Activated CD4-positive, alpha-beta T cell treated with anti-CD3 and anti-CD28 coated beads, Interleukin-2, Interleukin-6, amounts not matched to agents 100 ng/mL and 50 ng/mL, durations not matched to agents 16 hours and 8 hours (primary cell): ENCODE measurements at regions not wholly inside any gene's neighbourhood (a gene's known extent, or its start where the extent isn't known, plus 50 kb on each side); places are given as distances from the start of the nearest gene placed in this dataset.

Source experiments
- DNase-seq: peaks from one replicate; pipeline ENCODE4 v3.0.0-alpha.2; 2020

DNA sequence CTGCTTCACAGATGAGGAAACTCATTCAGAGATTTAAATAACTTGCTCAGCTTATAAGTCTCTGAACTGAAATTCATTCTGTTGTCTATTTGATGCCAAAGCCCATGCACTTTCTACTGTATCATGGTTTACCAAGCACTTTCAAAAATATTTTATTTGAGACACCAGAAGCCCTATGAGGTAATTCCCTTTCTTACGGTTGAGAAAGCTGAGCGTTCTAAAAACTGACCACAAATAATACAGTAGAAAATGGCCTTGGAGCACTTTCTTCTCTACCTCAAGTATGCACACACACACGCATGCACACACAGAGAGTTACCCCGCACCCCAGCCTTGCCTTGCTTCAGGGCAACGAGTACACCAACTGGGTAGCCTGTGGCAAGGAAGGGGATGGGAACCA, 228.5 kb downstream of the RFC3 start:
- no peak for DNase-seq

GRCh38 chr13:34048652-34049051, 230.7 kb downstream of the RFC3 start:
- DNase-seq, result no peak

DNA sequence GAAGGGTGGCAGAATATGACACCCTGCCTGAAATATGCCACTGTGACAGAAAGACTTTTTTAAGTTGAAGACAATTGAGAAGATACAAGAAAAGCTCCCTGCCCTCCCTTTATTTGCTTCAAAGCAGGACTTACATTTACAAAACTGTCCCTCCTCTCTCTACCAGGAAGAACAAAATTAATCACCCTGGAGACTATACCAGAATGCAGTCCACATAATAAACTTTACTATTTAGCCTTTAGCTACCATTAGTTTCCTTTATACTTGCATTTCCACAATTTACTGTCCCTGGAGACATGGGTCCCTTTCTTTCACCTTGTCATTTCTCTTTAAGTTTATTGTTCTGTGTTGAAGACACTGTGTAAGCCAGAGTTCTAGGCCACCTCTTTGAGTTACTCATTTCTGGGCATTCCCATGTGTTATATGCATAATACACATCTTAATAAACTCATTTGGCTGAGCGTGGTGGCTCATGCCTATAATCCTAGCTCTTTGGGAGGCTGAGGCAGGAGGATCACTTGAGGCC, 238.8 kb downstream of the RFC3 start:
- no peak for DNase-seq

GRCh38 chr13:34064456-34065205, 246.7 kb downstream of the RFC3 start:
- no peak for DNase-seq

- DNase-seq, result no peak
These were observed 248.0 kb downstream of the RFC3 start for GRCh38 chr13:34065928-34066327.

GRCh38 chr13:34066344-34066743, 248.4 kb downstream of the RFC3 start:
- no peak for DNase-seq

DNA sequence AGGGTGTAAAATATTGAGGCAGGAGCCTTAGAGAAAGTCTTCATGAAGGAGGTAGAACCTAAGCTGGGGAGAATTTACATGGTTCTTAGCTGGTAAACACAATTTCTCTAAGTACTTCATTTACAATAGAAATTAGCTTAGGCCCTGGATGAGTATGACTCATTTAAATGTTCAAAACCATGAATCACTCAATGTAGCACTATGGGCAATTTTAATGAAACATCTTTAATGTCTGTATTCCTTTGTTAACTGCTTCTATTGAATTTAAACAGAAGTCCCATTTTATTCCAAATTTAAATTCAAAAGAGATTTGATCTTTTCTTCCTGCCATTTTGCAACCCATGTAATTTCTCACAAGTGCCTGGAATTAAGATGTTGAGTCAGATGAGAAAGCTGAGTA, 252.1 kb downstream of the RFC3 start:
- DNase-seq, result no peak

- DNase-seq, result no peak
These were observed 252.8 kb downstream of the RFC3 start for GRCh38 chr13:34070544-34071303.

GRCh38 chr13:34076319-34076718, 258.4 kb downstream of the RFC3 start:
- DNase-seq, result no peak

- DNase-seq, result no peak
These were observed 259.2 kb downstream of the RFC3 start for GRCh38 chr13:34076943-34077703.

- DNase-seq, result no peak
These were observed 260.5 kb downstream of the RFC3 start for GRCh38 chr13:34078334-34078999.

DNA sequence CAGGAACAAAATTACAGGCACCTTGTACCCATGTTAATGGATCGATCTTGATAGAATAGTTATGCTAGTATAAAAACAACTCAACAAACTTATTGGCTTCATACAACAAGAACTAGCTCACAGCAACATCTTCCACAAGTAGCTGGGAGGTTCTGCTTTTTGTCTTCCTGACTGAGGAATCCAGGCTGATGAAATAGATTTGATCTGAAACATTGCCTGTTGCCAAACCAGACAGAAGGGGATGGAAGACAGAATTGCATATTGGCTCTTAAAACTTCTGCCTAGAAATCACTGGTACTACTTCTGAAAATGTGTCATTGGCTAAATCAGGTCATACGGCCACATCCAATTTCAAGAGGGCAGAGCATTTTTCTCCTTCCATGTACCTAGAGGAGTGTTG, 267.3 kb downstream of the RFC3 start:
- no peak for DNase-seq

- no peak for DNase-seq
These were observed 268.3 kb downstream of the RFC3 start for GRCh38 chr13:34086281-34086680.

DNA sequence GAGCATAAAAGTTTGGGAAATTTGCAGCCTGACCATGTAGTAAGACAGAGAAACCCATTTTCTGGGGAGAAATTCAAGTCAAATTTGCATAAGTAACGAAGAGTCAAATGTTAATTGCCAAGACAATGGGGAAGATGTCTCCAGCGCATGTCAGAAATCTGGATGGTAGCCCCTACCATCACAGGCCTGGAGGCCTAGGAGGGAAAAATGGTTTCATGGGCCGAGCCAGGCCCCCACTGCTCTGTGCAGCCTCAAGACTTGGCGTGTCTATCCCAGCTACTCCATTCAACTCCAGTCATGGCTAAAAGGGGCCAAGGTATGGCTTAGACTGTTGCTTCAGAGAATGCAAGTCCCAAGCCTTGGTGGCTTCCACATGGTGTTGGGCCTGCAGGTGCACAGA, 269.8 kb downstream of the RFC3 start:
- no peak for DNase-seq

- DNase-seq, result no peak
These were observed 285.9 kb downstream of the RFC3 start for GRCh38 chr13:34103854-34104253.

DNA sequence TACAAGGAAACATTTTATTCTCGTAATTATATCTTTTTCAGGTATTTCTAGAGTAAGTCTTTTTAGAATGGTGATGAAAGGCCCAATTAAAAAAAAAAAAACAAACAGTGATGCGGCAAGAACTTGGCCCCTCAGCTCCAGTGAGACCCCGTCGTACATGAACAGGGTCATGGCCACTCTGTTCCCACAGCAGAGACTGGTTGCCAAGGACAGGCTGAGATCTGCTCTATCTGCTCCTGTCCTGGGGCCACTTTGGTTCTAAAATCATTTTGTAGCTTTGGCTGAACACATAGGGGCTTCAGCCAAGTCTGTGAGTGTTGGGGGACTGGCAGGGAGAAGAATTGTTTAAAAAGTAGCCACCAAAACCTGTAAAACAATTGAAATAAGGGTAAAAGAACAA, 286.9 kb downstream of the RFC3 start:
- DNase-seq, result no peak

GRCh38 chr13:34107806-34108205, 289.9 kb downstream of the RFC3 start:
- DNase-seq, result no peak

DNA sequence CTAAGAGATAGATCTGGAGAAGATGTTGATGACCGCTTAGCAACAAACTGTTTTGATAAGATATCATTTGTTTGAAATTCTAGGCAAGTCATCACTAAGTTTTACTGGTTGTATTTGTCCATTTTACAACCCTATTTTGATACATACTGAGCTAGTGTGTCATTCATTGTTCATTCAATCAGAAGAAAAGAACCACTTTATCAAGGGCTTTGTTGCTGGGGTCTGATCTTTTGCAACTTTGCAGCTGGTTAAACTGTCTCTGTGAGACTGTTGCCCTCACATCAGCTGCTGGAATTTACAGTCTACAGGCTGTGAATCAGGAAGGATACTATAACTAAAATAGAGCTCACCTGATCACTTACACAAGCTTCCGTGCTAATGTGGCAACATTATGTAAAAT, 290.5 kb downstream of the RFC3 start:
- DNase-seq, result no peak

GRCh38 chr13:34114581-34114980, 296.6 kb downstream of the RFC3 start:
- DNase-seq, result no peak

DNA sequence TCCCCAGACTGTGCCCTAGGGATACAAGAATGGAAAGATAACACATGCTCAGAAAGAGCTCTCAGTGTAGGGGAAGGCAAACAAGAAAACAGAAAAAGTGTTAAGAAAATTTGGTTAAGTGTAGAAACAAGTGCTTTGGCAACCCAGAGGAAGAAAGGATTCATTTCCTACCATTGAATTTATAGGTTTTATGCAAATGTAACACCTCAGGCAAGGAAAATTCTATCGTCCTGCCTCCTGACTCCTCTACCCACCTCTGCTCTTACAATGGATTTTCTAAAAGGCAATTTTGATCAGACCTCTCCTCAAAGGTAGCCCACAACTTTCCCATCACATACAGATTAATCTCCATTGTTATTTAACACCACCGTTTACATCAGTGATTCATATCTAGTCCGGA, 298.7 kb downstream of the RFC3 start:
- DNase-seq, result no peak

DNA sequence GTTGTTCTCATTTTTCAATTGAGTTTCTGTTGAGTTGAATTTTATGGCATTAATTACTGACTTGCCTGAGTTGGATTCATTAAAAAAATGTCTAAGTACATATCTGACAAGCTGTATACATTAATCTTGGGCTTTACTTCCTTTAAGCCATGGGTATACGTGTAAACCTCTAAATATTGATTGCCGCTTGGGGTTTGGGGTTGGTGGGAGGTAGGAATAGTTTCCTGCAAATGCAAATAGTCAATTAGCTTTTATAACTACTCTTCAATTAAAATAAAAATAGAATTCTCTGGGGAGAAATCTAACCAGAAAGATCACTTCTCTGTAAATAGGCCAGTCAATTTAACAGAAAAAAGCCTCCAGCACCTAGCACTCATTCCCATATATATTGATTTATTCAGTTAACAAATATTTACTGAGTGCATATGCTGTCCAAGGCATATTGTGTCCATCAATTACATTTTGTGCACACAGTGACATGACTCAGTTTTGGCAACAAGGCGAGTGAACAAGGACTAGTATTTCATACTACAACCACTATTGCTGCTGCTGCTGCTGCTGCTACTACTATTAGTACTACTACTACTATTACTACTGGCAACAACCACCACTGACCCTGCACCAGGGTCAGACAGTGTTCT, 306.8 kb downstream of the RFC3 start:
- DNase-seq, result no peak

DNA sequence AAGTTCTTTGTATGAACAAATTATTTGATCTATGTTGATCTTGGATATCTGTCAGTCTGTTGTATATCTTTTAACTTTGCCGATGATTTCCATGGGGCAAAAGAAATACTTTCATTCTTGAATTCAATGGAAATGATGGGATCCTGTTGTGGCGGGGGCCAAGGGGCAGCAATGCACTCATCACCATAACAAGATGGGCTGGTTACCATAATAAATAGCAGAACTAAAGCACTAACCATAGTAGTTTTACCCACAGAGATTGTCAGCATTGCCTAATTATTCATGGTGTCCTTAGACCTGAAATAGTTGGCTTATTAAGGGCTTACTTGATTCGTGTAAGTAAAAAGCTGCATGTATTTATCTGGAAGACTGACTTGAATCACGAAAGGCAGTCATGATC, 309.6 kb downstream of the RFC3 start:
- DNase-seq, result no peak

DNA sequence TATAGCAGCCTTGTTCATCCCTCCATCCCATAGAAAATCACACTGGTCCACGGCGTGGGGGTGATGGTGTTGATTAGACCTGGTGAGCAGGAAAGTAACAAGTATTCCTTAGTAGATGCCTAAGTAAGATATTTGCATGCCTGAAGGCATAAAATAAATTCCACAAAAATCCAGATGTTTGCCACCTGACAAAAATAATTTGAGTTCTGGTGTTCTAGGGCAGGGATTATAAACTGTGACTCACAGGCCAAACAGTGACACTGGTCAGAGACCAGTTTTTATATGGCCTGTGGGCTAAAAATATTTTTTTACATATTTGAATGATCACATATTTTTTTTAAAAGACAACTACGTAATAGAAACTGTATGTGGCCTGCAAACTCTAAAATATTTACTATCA, 310.7 kb downstream of the RFC3 start:
- DNase-seq, result no peak
